NT2/D1 (cell line): ENCODE measurements at regions not wholly inside any gene's neighbourhood (a gene's known extent, or its start where the extent isn't known, plus 50 kb on each side); places are given as distances from the start of the nearest gene placed in this dataset.

Experiments
- YY1 ChIP-seq: IDR thresholded peaks from 2 replicates; pipeline ENCODE4 v1.6.1; 2011; ENCODE audit not compliant: insufficient read length, insufficient read depth
- ZNF274 ChIP-seq: IDR thresholded peaks from 2 replicates; pipeline ENCODE4 v1.6.1; 2011; ENCODE audit warnings: mild to moderate bottlenecking, low read depth, low read length

- no peak for TF ChIP-seq ZNF274
- no peak for TF ChIP-seq YY1
These were observed 1267.4 kb upstream of the GOT2 start for GRCh38 chr16:60001523-60001922.
